ENCODE measurements at regions not wholly inside any gene's neighbourhood (a gene's known extent, or its start where the extent isn't known, plus 50 kb on each side); places are given as distances from the start of the nearest gene placed in this dataset.
A peak's percentile ranks its signal among the peaks of the same experiment; 100 is the strongest.
"Not testable (repeated sequence)": the region's sequence is repeated elsewhere in the genome, so short reads cannot be mapped to it uniquely, and the experiment has no call there.

DNA sequence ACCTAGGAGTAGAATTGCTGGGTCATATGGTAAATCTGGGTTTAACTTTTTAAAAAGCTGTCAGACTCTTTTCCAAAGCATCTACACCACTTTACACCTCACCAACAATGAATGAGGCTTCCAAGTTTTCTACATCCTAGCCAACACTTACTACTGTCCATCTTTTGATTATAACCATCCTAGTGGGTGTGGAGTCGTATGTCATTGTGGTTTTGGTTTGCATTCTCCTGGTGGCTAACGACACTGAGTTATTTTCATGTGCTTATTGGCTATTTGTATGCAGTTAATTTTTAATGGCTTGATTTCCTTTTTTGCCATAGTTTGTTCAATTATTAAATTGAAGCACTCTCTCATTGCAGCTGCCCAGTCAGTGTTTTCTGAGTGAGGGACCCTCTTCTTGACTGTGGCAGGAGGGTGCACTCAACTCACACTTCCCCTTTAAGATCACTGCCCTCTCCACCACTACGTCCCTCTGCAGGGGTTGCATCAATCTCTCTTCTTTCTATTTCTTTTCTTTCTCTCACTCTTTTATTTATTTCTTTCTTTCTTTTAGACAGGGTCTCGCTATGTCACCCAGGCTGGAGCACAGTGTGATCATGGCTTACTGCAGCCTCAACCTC lies 182.3 kb downstream of the C9orf152 start:
- DNase-seq (ENCODE audit: low spot score), result no peak

DNA sequence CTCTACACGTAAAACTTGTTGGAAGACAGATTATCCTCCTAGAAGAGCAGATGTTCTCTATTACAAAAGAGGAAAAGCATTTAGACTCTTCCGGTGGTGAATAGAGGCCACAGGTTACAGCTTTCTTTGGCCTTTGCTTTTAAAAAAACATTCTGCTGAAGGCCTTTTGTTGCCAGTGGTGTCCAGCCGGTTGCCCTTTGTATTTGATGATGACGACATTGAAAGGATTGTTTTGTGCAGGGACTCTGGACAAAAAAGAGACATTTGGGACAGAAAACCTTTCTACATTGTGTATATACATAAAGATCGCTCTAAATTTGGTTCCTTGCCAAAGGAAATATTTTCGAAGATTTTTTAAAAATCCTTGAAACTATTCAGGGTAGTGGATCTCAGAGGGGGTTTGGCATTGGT lies 180.3 kb downstream of the C9orf152 start:
- peak; percentile 23 for DNase-seq (ENCODE audit: low spot score)

DNA sequence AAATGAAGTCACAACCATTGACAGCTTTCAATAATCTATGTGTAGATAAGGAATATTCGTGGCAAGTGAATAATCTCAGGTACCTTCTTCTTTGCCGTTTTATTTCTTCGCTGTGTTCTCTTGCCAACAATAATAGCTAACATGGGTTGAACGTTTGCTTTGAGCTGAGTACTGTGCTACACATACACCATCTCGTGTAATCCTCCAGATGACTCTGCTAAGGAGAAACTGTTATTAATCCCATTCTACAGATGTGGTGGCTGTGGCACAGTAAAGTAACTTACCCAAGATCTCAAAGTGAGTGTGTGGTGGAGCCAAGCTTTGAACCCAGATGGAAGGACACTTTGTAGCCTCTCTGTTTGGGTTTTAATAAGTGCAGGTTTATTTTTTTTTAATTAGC lies 179.7 kb downstream of the C9orf152 start:
- DNase-seq (ENCODE audit: low spot score), result no peak

DNA sequence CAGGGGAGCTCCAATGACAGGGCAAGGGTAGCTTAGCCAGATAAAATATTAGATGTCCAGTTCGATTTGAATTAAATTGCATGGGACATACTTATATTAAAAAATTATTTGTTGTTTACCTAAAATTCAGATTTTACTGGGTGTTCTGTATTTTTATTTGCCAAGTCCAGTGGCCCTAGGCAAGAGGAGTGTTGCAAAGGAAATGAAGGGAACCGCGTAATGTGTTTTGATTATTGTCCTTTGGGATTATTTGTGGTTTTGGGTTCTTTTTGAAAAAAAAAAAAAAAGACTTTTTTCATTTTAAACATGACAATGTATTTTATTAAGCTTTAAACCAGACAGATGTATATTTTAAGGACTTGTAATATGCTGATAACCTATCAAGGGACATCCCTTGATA lies 179.3 kb downstream of the C9orf152 start:
- no peak for DNase-seq (ENCODE audit: low spot score)

DNA sequence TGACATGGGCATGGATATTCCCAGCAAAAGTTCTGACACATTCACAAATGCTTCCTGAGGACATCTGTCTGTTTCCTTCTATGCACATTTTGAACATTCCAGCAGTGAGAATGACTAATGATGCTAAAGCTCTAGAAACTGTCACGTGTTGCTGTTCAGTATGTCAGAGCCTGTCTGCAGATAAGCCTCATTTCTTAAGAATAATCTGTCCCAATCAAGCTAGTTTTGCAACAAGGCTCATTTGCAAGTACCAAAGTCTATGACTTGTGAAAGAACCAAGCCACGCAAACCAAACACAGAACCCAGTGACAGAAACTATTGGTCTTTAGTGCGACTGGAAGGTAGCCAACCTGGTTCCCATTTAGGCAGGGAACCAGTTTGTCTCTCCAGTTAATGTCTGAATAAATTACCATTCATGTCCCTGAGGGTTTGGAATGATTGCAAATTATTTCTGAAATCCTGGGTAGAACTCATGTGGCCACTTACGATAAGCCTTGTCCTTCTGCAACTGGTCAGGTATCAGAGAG lies 178.5 kb downstream of the C9orf152 start:
- DNase-seq (ENCODE audit: low spot score), result peak; percentile 80

DNA sequence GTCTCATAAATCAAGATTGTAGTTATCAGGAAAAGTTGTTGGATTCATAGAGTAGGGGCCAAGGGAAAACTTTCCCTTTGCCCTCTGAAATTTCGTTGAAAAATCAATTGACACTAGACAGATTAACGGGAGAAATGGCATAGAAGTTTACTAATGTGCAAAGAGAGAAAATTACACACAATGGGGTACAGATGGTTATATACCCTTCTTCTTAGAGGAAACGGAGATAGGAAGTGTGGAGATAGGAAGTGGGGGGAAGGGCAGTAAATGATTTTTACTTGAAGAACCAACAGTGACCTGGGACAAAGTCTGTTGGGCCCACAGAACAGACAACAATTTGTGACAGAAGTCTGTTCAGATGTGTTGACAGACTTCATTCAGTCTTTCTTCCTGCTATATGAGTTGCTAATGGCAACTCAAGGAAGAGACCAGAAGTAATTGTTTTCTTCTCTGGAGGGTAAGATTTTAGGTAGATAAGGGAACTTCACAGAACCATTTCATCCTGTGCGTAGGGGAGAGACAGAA lies 177.9 kb downstream of the C9orf152 start:
- no peak for DNase-seq (ENCODE audit: low spot score)

DNA sequence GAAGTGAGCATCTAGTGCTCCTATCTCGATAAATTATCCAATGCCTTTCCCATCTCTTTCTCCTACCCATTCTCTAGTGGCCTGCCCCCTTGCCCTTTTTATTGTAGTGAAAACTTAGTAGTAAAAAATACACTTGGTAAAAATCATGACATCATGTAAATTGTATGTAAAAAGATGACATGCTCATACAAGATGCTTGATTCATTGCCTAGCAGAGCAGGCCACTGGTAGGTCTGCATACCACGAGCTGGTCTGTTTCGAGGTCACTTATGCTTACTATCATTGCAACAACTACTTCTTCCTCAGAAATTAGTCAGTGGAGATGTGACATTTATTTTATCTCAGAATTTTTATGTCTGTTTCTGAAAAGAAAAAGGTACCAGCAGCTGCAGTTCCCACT lies 177.3 kb downstream of the C9orf152 start:
- DNase-seq (ENCODE audit: low spot score), result no peak

DNA sequence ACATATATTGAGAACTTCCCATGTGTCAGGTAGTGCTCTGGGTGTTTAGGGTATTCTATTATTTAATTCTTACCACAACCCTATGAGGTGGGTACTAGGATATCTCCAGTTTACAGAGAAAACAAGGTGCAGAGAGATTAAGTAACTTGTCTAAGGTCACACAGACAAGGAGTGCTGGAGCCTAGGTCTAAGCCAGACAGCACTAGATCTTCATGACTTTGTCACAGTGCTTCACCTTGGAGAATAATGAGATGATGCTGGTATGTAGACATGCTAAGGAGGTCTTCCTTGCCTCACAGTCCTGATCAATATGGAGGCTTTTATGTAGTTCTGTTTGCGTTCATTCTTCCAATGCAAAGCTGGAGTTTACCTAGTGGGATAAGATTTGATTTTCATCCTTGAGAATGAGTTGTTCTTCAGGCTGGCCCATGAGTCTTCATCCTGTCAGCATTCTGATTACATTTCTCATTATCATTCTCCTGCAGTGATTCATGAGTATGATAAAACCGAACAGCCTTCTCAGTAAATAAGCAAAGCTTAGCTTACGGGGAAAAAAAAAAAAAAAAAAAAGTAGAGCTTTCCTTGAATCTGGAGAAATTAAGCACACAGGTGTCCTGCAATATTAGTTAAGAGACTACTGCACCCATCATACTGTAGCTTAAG lies 176.3 kb downstream of the C9orf152 start:
- DNase-seq (ENCODE audit: low spot score), result peak; percentile 60

DNA sequence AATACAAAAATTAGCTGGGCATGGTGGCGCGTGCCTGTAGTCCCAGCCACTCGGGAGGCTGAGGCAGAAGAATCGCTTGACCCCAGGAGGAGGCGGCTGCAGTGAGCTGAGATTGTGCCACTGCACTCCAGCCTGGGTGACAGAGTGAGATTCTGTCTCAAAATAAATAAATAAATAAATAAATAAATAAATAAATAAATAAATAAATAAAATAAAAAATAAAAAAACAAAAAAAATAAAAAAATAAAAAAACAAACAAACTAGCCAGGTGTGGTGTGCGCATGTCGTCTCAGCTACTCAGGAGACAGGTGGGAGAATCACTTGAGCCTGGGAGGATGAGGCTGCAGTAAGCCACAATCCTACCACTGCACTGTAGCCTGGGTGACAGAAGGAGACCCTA lies 175.4 kb downstream of the C9orf152 start:
- not testable (repeated sequence) for DNase-seq (ENCODE audit: low spot score)

DNA sequence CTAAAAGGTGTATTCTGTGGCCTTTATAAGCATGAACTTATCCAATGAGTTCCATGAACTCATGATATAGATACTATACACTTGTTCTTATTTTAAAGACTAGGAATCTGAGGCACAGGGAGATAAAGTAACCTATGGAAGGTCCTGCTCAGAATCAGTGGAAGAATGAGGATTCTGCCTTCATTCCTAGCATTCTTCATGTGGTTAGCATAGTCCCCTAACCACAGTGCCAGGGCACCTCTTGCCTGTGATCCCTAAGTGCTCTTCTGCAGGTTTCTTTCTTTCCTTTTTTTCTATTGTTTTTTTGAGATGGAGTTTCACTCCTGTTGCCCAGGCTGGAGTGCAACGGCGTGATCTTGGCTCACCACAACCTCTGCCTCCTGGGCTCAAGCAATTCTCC lies 174.1 kb downstream of the C9orf152 start:
- DNase-seq (ENCODE audit: low spot score), result no peak

DNA sequence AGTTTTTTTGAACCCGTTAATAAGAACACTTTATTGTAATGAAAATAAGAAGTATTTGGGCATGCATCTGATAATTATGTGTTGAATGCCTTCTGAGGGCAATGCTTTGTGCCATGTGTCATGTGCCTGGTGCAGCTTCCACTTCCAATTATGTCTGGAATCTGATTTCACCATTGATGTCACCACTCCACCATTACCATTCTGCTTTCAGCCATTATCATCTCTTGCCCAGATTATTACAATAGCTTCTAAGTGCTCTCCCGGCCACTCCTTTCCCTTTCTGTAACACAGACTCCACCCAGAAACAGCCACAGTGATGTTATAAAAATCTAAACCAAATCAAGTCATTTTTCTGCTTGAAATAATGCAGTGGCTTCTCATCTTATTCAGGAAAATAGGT lies 171.7 kb downstream of the C9orf152 start:
- no peak for DNase-seq (ENCODE audit: low spot score)

DNA sequence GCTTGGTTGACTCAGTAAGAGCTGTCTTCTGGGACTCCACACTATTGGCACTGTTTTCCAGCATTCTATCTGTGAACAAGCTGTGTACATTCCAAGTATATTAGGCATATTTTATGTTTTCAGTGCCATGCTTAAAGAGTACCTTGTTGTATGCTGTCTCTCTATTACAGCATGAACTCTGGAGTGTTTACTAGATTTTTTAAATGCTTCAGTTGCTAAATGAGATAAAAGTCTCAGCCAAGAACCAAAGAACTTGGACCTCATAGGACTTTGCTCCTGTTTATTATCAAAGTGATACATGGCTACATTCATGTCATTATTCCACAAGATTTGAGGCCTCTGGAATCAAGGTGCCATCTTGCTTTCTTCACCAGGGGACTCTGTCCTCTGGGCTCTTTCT lies 167.2 kb downstream of the C9orf152 start:
- DNase-seq (ENCODE audit: low spot score), result peak; percentile 81

DNA sequence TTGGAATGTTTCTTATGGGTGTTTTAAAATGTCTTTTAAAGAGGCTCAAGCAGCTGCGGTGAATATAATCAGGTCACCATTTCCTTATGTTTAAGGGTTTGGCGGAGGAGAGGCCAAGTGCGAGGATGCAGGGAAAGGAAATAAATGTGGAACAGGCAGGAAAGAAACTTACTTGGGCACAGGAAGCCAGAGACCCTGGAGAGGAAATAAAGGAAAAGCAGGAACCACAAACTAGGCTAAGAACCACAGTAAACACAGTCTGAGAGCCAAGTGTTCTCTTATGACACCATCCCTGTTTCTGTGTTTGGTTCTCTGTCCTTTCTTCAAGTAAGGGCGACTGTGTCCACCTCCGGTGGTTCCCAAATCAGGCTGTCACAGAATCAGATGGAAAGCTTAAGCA lies 166.5 kb downstream of the C9orf152 start:
- no peak for DNase-seq (ENCODE audit: low spot score)

DNA sequence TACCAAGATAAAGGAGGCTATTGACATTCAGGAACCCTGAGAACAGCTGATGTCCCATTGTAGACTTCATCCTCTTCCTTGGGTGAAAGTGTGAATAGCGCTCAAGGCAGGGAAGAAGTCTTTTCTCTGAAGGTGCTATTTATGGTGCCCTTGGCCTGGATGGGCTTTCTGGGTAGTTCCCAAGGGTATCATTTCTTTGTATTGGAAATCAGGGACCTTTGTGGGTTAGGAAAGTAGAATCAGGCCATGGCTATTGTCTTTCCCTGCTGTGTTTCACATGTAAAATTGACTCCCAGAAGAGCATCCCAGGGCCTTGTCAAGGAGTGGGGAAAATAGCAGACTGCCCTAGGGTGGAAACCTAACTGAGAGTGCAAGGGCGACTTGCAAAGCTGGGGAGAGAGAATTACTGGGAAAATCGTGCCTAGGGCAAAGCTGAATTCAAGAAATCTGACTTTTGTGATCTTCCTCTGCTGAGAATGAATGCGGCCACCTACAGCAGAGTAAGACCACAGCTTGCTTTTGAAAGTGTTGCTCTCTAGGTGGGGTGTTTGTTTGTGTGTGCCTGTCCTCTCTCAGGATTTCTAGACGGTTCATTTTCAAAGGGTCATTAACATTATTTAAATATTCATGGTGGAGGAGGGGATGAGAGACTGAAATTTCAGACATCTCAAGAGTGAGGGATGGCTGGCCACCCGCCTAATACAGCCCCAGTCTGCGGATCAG lies 160.6 kb downstream of the C9orf152 start:
- no peak for DNase-seq (ENCODE audit: low spot score)

DNA sequence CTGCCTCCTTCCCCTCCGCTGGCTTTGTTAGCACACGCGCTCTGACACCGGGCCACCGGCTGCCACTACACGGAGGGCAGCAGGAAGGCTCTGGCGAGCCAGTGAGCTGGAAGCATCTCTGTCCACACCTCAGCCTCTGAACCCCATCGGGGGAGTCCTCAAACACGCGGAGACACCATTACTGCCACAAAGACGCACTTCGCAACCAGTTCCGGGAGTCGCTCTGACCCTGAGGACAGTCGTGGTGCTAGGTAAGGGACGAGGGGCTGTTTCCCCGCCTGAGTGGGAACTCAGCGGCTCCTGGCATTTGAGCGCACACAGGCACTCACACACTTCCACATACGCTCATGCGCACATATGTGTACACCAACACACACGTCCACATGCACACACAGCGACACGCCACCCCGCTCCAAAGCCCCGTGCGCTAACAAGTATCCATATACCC lies 160.0 kb downstream of the C9orf152 start:
- no peak for DNase-seq (ENCODE audit: low spot score)

DNA sequence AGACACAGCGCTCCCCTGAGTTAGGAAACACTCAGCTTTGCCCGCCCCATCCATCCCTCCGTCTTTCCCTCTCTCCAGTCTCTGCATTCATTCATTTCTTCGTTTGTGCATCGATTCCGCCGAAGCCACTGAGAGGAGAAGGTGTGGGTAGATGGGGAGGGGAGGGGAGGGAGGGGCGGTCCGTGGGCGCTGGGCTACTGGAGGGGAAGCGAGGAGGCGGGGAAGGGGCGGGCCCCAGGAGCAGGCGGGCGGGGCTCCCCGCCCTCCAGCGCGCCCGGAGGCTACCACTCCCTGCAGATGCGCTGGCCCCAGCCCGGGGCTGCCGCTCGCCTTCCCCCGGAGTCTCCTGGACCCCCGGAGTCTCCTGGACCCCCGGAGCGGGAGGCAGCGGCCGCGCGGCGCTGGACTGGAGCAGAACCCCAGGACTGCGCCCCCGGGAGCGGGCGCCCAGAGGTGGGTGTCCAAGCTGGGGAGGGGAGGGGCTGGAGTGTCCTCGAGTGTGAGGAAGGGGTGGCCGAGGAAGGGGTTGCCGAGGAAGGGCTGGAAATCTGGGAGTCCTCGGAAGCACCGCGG lies 159.5 kb downstream of the C9orf152 start:
- peak; percentile 85 for DNase-seq (ENCODE audit: low spot score)

DNA sequence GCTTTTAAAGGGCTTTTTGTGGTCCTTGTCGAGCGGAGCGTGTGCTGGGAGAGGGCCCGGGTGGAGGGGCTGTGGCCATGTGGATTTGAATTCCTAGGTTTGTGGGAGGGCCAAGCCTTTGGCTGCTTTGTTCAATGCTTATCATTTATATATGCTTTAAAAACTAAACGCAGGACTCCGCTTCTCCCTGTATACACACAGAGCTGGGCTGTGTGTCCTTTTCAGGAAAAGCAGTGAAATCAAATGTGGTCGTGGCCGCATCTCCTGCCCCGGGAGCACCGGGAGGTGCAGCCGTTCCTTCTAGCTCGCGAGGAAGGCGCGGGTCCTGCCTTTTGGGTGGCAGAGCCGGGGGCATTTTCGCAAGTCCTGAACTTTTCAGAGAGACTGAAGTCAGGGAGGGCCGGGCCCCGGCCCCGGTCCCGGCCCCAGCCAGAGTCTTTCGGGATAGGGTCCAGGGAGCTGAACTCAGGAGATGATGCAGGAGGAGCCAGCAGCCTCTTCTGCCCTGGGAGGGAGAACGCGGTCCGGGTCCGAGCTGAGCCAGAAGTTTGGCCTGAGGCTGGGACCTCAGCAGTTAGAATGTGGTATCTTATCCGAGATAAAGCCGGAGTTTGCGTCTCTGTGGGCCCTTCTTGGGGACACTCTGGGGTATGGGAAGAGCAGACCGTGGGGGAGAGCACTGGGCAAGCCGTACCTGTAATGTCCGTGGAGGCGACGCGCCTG lies 158.8 kb downstream of the C9orf152 start:
- DNase-seq (ENCODE audit: low spot score), result peak; percentile 23

DNA sequence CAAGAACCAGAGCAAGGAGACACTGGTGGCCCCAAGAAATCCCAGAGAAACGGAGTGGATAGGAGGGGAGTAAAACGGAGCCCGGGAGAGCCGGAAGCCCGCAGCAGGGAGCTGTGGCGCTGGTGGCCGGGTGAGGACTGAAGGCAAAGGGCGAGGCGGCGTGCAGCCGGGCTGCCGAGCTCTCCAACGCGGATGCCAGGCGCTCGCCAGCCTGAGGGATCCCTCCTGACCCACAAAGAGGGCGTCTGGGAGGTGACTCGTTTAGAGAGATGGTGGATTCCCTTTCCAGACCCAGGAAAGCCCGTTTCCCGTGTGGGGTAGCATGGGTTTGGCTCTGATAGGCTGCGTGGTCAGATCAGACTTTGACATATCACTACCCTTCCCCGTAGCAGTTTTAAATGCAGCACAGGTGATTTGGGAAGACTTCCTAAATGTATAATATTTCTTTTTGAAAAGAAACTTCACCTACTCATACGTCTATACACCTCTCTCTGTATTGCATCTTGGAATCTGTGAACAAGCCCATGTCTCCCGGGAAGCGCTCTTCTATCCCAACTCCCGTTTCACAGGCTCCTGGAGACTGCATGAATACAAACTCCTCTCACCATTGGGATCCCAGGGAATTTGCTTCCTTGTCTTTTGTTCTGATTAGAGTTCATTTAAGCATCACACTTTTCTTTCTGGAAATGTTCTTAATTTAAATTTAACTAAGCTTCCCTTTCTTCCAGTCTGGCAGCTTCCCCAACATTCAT lies 158.1 kb downstream of the C9orf152 start:
- no peak for DNase-seq (ENCODE audit: low spot score)

DNA sequence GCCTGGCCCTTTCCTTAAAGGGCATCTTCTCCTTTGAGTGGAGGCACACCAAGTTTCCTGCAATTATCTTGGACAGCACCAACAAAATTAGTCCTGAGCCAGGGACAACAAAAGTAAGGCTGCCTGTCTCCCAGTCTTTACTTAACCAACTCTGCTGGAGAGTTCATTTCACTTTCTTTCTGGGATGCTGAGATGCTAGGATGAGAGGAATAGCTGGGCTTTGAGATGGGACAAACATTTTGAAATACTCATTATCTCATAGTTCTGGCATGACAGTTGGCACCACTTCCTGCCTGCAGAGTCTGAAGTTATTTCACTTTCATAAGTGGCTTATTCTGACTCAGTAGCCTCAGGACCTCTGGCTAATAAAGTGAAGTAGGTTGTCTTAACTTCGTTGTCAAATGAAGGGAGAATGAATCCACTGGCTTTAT lies 157.0 kb downstream of the C9orf152 start:
- peak; percentile 87 for DNase-seq (ENCODE audit: low spot score)

DNA sequence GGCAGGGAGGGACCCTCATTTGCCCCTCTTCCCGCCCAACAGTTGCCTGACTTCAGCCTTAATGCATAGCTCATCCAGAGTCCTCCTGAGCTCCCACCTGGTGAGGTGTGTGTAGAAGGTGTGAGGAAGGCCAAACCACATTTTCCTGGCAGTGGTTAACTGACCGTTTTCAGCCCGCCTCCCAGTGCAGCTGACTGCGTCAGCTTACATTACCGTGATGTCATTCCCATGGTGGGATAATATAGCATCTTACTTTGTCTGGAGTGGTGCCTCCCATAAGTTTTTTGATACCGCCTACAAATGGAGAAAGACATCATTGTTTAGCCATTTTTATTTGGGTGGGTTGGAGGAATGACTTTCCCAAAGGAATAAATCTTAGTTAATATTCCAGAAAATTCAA lies 151.9 kb downstream of the C9orf152 start:
- DNase-seq (ENCODE audit: low spot score), result no peak

All from AG08395 (cell line).